H9 (cell line): ENCODE measurements at regions not wholly inside any gene's neighbourhood (a gene's known extent, or its start where the extent isn't known, plus 50 kb on each side); places are given as distances from the start of the nearest gene placed in this dataset.

ENCODE experiments used
- DNase-seq: peaks from one replicate; pipeline ENCODE4 v3.0.0-alpha.2; 2017
- H2AFZ ChIP-seq: one replicate; pipeline ENCODE4 v1.6.1; 2013; ENCODE audit warnings: mild to moderate bottlenecking, low read length, control low read depth, moderate library complexity
- H2AK5ac ChIP-seq: 2 replicates; pipeline ENCODE4 v1.6.1; 2013; ENCODE audit warnings: low read length, control low read depth, mixed read lengths; ENCODE audit not compliant: insufficient read length
- H2BK120ac ChIP-seq: one replicate; pipeline ENCODE4 v1.6.1; 2013; ENCODE audit warnings: low read depth, mild to moderate bottlenecking, low read length, control low read depth, inconsistent platforms; ENCODE audit not compliant: poor library complexity, severe bottlenecking
- H2BK12ac ChIP-seq: 2 replicates; pipeline ENCODE4 v1.6.1; 2013; ENCODE audit warnings: low read length, control low read depth, mixed read lengths, low read depth; ENCODE audit not compliant: insufficient read length
- H2BK15ac ChIP-seq: 2 replicates; pipeline ENCODE4 v1.6.1; 2013; ENCODE audit warnings: low read depth, low read length, control low read depth
- H2BK20ac ChIP-seq: one replicate; pipeline ENCODE4 v1.6.1; 2013; ENCODE audit warnings: low read depth, mild to moderate bottlenecking, low read length, control low read depth, inconsistent platforms; ENCODE audit not compliant: poor library complexity, severe bottlenecking
- H2BK5ac ChIP-seq: 2 replicates; pipeline ENCODE4 v1.6.1; 2013; ENCODE audit warnings: low read length, control low read depth, mixed read lengths; ENCODE audit not compliant: insufficient read length
- H3K14ac ChIP-seq: 2 replicates; pipeline ENCODE4 v1.6.1; 2013; ENCODE audit warnings: low read length, control low read depth; ENCODE audit not compliant: insufficient read depth
- H3K18ac ChIP-seq: 2 replicates; pipeline ENCODE4 v1.6.1; 2013; ENCODE audit warnings: low read depth, mild to moderate bottlenecking, mixed read lengths, low read length, control low read depth; ENCODE audit not compliant: insufficient read length
- H3K23ac ChIP-seq: 2 replicates; pipeline ENCODE4 v1.6.1; 2013; ENCODE audit warnings: low read length, control low read depth, mixed read lengths, low read depth; ENCODE audit not compliant: insufficient read length
- H3K23me2 ChIP-seq: 2 replicates; pipeline ENCODE4 v1.6.1; 2013; ENCODE audit warnings: low read depth, mild to moderate bottlenecking, mixed read lengths, low read length, control low read depth; ENCODE audit not compliant: insufficient read length, poor library complexity, severe bottlenecking
- H3K27ac ChIP-seq: 2 replicates; pipeline ENCODE4 v1.5.1; 2013; ENCODE audit warnings: low read length, control low read depth, mixed read lengths, low read depth; ENCODE audit not compliant: insufficient read length
- H3K27me3 ChIP-seq: 2 replicates; pipeline ENCODE4 v1.6.1; 2013; ENCODE audit warnings: low read length, control low read depth, inconsistent platforms; ENCODE audit not compliant: insufficient read depth
- H3K4ac ChIP-seq: 2 replicates; pipeline ENCODE4 v1.6.1; 2013; ENCODE audit warnings: low read depth, mild to moderate bottlenecking, control low read depth, inconsistent platforms, low read length, moderate library complexity
- H3K4me1 ChIP-seq: 2 replicates; pipeline ENCODE4 v1.6.1; 2013; ENCODE audit warnings: low read length, control low read depth, inconsistent platforms; ENCODE audit not compliant: insufficient read depth
- H3K4me2 ChIP-seq: 2 replicates; pipeline ENCODE4 v1.6.1; 2013; ENCODE audit warnings: low read length, control low read depth, mixed read lengths; ENCODE audit not compliant: insufficient read length, insufficient read depth
- H3K56ac ChIP-seq: 2 replicates; pipeline ENCODE4 v1.6.1; 2013; ENCODE audit warnings: low read depth, mild to moderate bottlenecking, mixed read lengths, low read length, control low read depth; ENCODE audit not compliant: insufficient read length
- H3K79me1 ChIP-seq: 2 replicates; pipeline ENCODE4 v1.6.1; 2013; ENCODE audit warnings: low read depth, mild to moderate bottlenecking, moderate library complexity, low read length, control low read depth, inconsistent platforms; ENCODE audit not compliant: insufficient read depth, poor library complexity, severe bottlenecking
- H3K79me2 ChIP-seq: 2 replicates; pipeline ENCODE4 v1.6.1; 2013; ENCODE audit warnings: low read length, control low read depth, inconsistent platforms; ENCODE audit not compliant: insufficient read depth
- H3K9ac ChIP-seq: 2 replicates; pipeline ENCODE4 v1.6.1; 2013; ENCODE audit warnings: low read length, control low read depth, mixed read lengths; ENCODE audit not compliant: insufficient read length; ENCODE audit errors: extremely low read depth
- H3K9me3 ChIP-seq: one replicate; pipeline ENCODE4 v1.6.1; 2013; ENCODE audit warnings: low read depth, low read length, inconsistent platforms; ENCODE audit not compliant: control insufficient read depth
- H3T11ph ChIP-seq: one replicate; pipeline ENCODE4 v1.6.1; 2013; ENCODE audit warnings: mild to moderate bottlenecking, low read length, control low read depth, inconsistent platforms
- H4K20me1 ChIP-seq: one replicate; pipeline ENCODE4 v1.6.1; 2013; ENCODE audit not compliant: control insufficient read depth, insufficient read length, insufficient read depth
- H4K5ac ChIP-seq: 2 replicates; pipeline ENCODE4 v1.6.1; 2013; ENCODE audit warnings: low read depth, mild to moderate bottlenecking, mixed read lengths, low read length, control low read depth; ENCODE audit not compliant: insufficient read length
- H4K8ac ChIP-seq: replicated peaks from 2 replicates; pipeline ENCODE4 v1.6.1; 2013; ENCODE audit warnings: low read length, control low read depth, mixed read lengths, low read depth; ENCODE audit not compliant: insufficient read length
- H4K91ac ChIP-seq: 2 replicates; pipeline ENCODE4 v1.6.1; 2013; ENCODE audit warnings: low read depth, mild to moderate bottlenecking, moderate library complexity, mixed read lengths, low read length, control low read depth; ENCODE audit not compliant: insufficient read length
- H3K27ac Mint-ChIP-seq, 3 experiments: 2 replicates in 2 of 3; 3 replicates in 1 of 3; pipeline ENCODE4 v1.8.0; 2020 to 2021; ENCODE audit warnings: mixed read lengths in 3 of 3, mild to moderate bottlenecking in 1 of 3, moderate library complexity in 1 of 3
- H3K27me3 Mint-ChIP-seq: 2 replicates; pipeline ENCODE4 v1.8.0; 2021; ENCODE audit warnings: low read depth, mild to moderate bottlenecking, moderate library complexity, mixed read lengths
- H3K36me3 Mint-ChIP-seq, 3 experiments: 2 replicates in 2 of 3; 3 replicates in 1 of 3; pipeline ENCODE4 v1.8.0; 2020 to 2021; ENCODE audit warnings: low read depth in 3 of 3, mixed read lengths in 3 of 3; ENCODE audit not compliant: insufficient read depth in 1 of 3
- H3K4me1 Mint-ChIP-seq, 2 experiments: 2 replicates each; pipeline ENCODE4 v1.8.0; 2020; ENCODE audit warnings: mixed read lengths in 2 of 2
- H3K4me3 Mint-ChIP-seq, 2 experiments: 2 replicates in 1 of 2; 3 replicates in 1 of 2; pipeline ENCODE4 v1.8.0; 2020 to 2021; ENCODE audit warnings: mild to moderate bottlenecking in 2 of 2, mixed read lengths in 2 of 2, moderate library complexity in 1 of 2
- H3K9me3 Mint-ChIP-seq, 2 experiments: 2 replicates in 1 of 2; 3 replicates in 1 of 2; pipeline ENCODE4 v1.8.0; 2020; ENCODE audit warnings: mild to moderate bottlenecking in 2 of 2, mixed read lengths in 2 of 2, moderate library complexity in 1 of 2
- WGBS: extraction: QIAGEN DNeasy Blood & Tissue Kit; methylation state at CpG from one replicate; pipeline ENCODE4 v1.1.7; 2013; ENCODE audit warnings: missing lambda C conversion rate, low lambda C conversion rate, mixed read lengths; ENCODE audit not compliant: insufficient read length; ENCODE audit errors: extremely low coverage; 5-methylcytosine and 5-hydroxymethylcytosine counted together
- TF ChIP-seq, protein P1 (sequence below): fragments of 200-600 bp; sonication (generic); conservative IDR thresholded peaks from 3 replicates; pipeline ENCODE4 v1.8.0; 2021; ENCODE audit warnings: antibody characterized with exemption, mild to moderate bottlenecking

GRCh38 chr9:23120630-23121029 is 674.0 kb downstream of the DMRTA1 start:
- no peaks in the 10 kb centered on the region for H4K20me1 ChIP-seq
- DNase-seq, result no peak
- no peaks in the 10 kb centered on the region for H3K27me3 ChIP-seq
- H2BK15ac ChIP-seq, result no peak overlapping the region
- no peak overlapping the region for H3K4me2 ChIP-seq
- H2BK120ac ChIP-seq, result no peak overlapping the region
- no peaks in the 10 kb centered on the region for H3K4me1 ChIP-seq
- H3K23ac ChIP-seq, result no peak overlapping the region
- Mint-ChIP-seq H3K27me3 (no peaks in the 10 kb centered on the region), H3K9me3 (no peaks in the 10 kb centered on the region), H3K4me3 (no peak overlapping the region), H3K36me3 (no peaks in the 10 kb centered on the region; a peak in 1 of 7 replicates), H3K27ac (no peak overlapping the region), H3K4me1 (no peaks in the 10 kb centered on the region)
- H3K9me3 ChIP-seq, result no peaks in the 10 kb centered on the region
- no peak overlapping the region for H2AFZ ChIP-seq
- H3K4ac ChIP-seq, result no peak overlapping the region
- no peak overlapping the region for H3K18ac ChIP-seq
- H2BK5ac ChIP-seq, result no peak overlapping the region
- no peak overlapping the region for H4K91ac ChIP-seq
- no peak overlapping the region for H3K14ac ChIP-seq
- no peak overlapping the region for H2BK20ac ChIP-seq
- no peak overlapping the region for H4K5ac ChIP-seq
- no peak overlapping the region for H3K56ac ChIP-seq
- no peak overlapping the region for H4K8ac ChIP-seq
- no peaks in the 10 kb centered on the region for H3K79me2 ChIP-seq
- H2AK5ac ChIP-seq, result no peak overlapping the region
- TF ChIP-seq, protein P1, sequence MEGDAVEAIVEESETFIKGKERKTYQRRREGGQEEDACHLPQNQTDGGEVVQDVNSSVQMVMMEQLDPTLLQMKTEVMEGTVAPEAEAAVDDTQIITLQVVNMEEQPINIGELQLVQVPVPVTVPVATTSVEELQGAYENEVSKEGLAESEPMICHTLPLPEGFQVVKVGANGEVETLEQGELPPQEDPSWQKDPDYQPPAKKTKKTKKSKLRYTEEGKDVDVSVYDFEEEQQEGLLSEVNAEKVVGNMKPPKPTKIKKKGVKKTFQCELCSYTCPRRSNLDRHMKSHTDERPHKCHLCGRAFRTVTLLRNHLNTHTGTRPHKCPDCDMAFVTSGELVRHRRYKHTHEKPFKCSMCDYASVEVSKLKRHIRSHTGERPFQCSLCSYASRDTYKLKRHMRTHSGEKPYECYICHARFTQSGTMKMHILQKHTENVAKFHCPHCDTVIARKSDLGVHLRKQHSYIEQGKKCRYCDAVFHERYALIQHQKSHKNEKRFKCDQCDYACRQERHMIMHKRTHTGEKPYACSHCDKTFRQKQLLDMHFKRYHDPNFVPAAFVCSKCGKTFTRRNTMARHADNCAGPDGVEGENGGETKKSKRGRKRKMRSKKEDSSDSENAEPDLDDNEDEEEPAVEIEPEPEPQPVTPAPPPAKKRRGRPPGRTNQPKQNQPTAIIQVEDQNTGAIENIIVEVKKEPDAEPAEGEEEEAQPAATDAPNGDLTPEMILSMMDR, result no peak
- H2BK12ac ChIP-seq, result no peak overlapping the region
- no peaks in the 10 kb centered on the region for H3K79me1 ChIP-seq
- WGBS, result no CpG with 5 or more reads among the region's 3 CpGs
- no peak overlapping the region for H3K27ac ChIP-seq
- no peak overlapping the region for H3T11ph ChIP-seq
- H3K9ac ChIP-seq, result no peak overlapping the region
- H3K23me2 ChIP-seq, result no peaks in the 10 kb centered on the region
